SH-SY5Y (cell line): ENCODE measurements at regions not wholly inside any gene's neighbourhood (a gene's known extent, or its start where the extent isn't known, plus 50 kb on each side); places are given as distances from the start of the nearest gene placed in this dataset.

Experiments used
- GATA2 ChIP-seq: IDR thresholded peaks from 2 replicates; pipeline ENCODE4 v1.6.1; 2011; ENCODE audit warnings: mild to moderate bottlenecking, low read depth, low read length
- GATA3 ChIP-seq: IDR thresholded peaks from 2 replicates; pipeline ENCODE4 v1.6.1; 2011; ENCODE audit warnings: low read depth, mild to moderate bottlenecking, low read length, moderate library complexity

GRCh38 chr3:84744130-84744529 is 214.7 kb upstream of the CADM2 start:
- no peak for TF ChIP-seq GATA3
- TF ChIP-seq GATA2: no peak
